ENCODE measurements at regions not wholly inside any gene's neighbourhood (a gene's known extent, or its start where the extent isn't known, plus 50 kb on each side); places are given as distances from the start of the nearest gene placed in this dataset.

- no peak for TF ChIP-seq ZNF565 (CRISPR knock-in tag; conservative IDR thresholded peaks at IDR 0.05; ENCODE audit: low read depth)
- no peak for TF ChIP-seq PPARA (CRISPR knock-in tag; IDR thresholded peaks at IDR 0.05; ENCODE audit: borderline replicate concordance)
- TF ChIP-seq PATZ1 (CRISPR knock-in tag; IDR thresholded peaks at IDR 0.05; ENCODE audit: borderline replicate concordance): no peak
Observed at GRCh38 chr5:107243220-107243579, 427.5 kb downstream of the EFNA5 start.
